Panc1 (cell line): ENCODE measurements at regions not wholly inside any gene's neighbourhood (a gene's known extent, or its start where the extent isn't known, plus 50 kb on each side); places are given as distances from the start of the nearest gene placed in this dataset.
"Not testable (repeated sequence)": the region's sequence is repeated elsewhere in the genome, so short reads cannot be mapped to it uniquely, and the experiment has no call there.

ENCODE experiments used
- ATAC-seq: fragments of 200-7000 bp; cut with Tn5 transposase; 2 replicates; pipeline ENCODE4 v1.9.1; 2020; ENCODE audit warnings: mild to moderate bottlenecking, moderate library complexity
- BruUV-seq: library from RNA; stranded (reverse); fragments of 400-500 nt; replicated peaks from 2 replicates; lab custom pipeline; 2021; lab: Mats Ljungman, UMichigan
- CTCF ChIA-PET: fragments of 300-600 bp; sonication (Branson Sonifier 250); formaldehyde crosslinking; loops from one replicate; lab custom pipeline; 2022; ENCODE audit warnings: antibody characterized with exemption; lab: Charles Lee
- POLR2A ChIA-PET: fragments of 300-600 bp; sonication (Branson Sonifier 250); formaldehyde crosslinking; loops from one replicate; lab custom pipeline; 2022; ENCODE audit warnings: antibody characterized with exemption; lab: Charles Lee
- DNase-seq: peaks from one replicate; pipeline ENCODE4 v3.0.0-alpha.2; 2010; ENCODE audit warnings: low read depth, low spot score
- H3K27ac ChIP-seq: 2 replicates; pipeline ENCODE4 v1.5.1; 2011; ENCODE audit warnings: mild to moderate bottlenecking, low read length, inconsistent platforms
- H3K27me3 ChIP-seq: fragments of 200-500 bp; sonication (Bioruptor generic); 2 replicates; pipeline ENCODE4 v1.6.0; 2014; ENCODE audit warnings: low read length, inconsistent platforms; ENCODE audit not compliant: control insufficient read depth, insufficient read depth
- H3K36me3 ChIP-seq: fragments of 200-500 bp; sonication (Bioruptor generic); 2 replicates; pipeline ENCODE4 v1.5.1; 2014; ENCODE audit warnings: inconsistent platforms, mild to moderate bottlenecking, low read length, moderate library complexity; ENCODE audit not compliant: control insufficient read depth, insufficient read depth
- H3K4me1 ChIP-seq: 2 replicates; pipeline ENCODE4 v1.5.1; 2011; ENCODE audit warnings: inconsistent platforms, mild to moderate bottlenecking, low read length, moderate library complexity; ENCODE audit not compliant: control insufficient read depth, insufficient read depth
- H3K4me3 ChIP-seq, 2 experiments: 2 replicates each; pipeline ENCODE4 v1.5.1; 2011 to 2012; ENCODE audit warnings: low read depth in 2 of 2, low read length in 2 of 2, mild to moderate bottlenecking in 2 of 2, inconsistent platforms in 1 of 2, moderate library complexity in 1 of 2
- H3K9me3 ChIP-seq: fragments of 200-500 bp; sonication (Bioruptor generic); 2 replicates; pipeline ENCODE4 v1.5.1; 2014; ENCODE audit warnings: low read depth, mild to moderate bottlenecking, inconsistent platforms, low read length, moderate library complexity; ENCODE audit not compliant: control insufficient read depth, insufficient read depth
- CTCF ChIP-seq: fragments of 450-650 bp; IDR thresholded peaks from 2 replicates; pipeline ENCODE4 v1.5.1; 2017; ENCODE audit warnings: mild to moderate bottlenecking
- POLR2AphosphoS5 ChIP-seq: IDR thresholded peaks from 2 replicates; pipeline ENCODE4 v1.6.1; 2012; ENCODE audit warnings: mild to moderate bottlenecking, low read depth, low read length, moderate library complexity
- SIN3A ChIP-seq: IDR thresholded peaks from 2 replicates; pipeline ENCODE4 v1.6.1; 2012; ENCODE audit warnings: low read depth, mild to moderate bottlenecking, low read length, moderate library complexity, borderline replicate concordance; ENCODE audit not compliant: insufficient read depth
- TCF7L2 ChIP-seq: IDR thresholded peaks from 2 replicates; pipeline ENCODE4 v1.6.1; 2011; ENCODE audit warnings: mild to moderate bottlenecking, low read depth, low read length, inconsistent platforms
- in situ Hi-C: cut with HindIII; loops from 2 replicates; pipeline ENCODE4 v1.10.0; 2016; ENCODE audit warnings: low sequenced_read_pairs, low pct_unique_long_range_greater_than_20kb
- intact Hi-C: fragments of 100-400 bp; cut with micrococcal nuclease; formaldehyde crosslinking; loops from one replicate; pipeline ENCODE4 v1.10.0; 2022; ENCODE audit not compliant: unreplicated experiment
- TF ChIP-seq, protein P1 (sequence below), 2 experiments: IDR thresholded peaks; 2 replicates each; pipeline ENCODE4 v1.6.1; 2011 to 2012; ENCODE audit warnings: low read depth in 2 of 2, control low read depth in 1 of 2, low read length in 1 of 2, mild to moderate bottlenecking in 1 of 2, moderate library complexity in 1 of 2; ENCODE audit not compliant: insufficient read depth in 1 of 2

DNA sequence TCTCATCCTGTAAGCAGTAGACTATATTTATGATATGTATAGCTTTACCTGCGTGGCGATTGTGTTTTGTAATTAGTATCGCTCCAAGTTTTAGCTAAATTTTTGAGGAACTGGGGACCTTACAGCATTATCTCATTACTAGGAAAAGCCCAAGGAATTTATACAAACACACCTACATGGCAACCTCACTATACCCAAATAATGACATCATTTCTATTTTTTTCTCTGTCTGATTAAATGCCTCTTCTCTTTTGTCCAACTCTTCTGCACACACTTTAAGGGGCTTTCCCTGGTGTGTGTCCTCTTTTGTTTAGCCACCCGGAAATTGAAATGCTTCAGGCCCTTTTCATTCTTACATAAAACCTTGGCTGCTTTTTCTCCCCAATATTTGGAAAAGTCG, 82.9 kb upstream of the EXOC2 start:
- in situ Hi-C loops (no loop called here), intact Hi-C loops (no loop called here)
- ChIA-PET POLR2A (no interaction called here), CTCF (no interaction called here)
- Histone ChIP-seq H3K4me3 (no peak overlapping the region), H3K36me3 (no peaks in the 10 kb centered on the region), H3K27ac (no peak overlapping the region), H3K4me1 (no peaks in the 10 kb centered on the region), H3K27me3 (no peaks in the 10 kb centered on the region; the same call in 1 of the 2 replicates), H3K9me3 (no peaks in the 10 kb centered on the region)
- DNase-seq (no peak), ATAC-seq (no peak)
- TF ChIP-seq, protein P1, sequence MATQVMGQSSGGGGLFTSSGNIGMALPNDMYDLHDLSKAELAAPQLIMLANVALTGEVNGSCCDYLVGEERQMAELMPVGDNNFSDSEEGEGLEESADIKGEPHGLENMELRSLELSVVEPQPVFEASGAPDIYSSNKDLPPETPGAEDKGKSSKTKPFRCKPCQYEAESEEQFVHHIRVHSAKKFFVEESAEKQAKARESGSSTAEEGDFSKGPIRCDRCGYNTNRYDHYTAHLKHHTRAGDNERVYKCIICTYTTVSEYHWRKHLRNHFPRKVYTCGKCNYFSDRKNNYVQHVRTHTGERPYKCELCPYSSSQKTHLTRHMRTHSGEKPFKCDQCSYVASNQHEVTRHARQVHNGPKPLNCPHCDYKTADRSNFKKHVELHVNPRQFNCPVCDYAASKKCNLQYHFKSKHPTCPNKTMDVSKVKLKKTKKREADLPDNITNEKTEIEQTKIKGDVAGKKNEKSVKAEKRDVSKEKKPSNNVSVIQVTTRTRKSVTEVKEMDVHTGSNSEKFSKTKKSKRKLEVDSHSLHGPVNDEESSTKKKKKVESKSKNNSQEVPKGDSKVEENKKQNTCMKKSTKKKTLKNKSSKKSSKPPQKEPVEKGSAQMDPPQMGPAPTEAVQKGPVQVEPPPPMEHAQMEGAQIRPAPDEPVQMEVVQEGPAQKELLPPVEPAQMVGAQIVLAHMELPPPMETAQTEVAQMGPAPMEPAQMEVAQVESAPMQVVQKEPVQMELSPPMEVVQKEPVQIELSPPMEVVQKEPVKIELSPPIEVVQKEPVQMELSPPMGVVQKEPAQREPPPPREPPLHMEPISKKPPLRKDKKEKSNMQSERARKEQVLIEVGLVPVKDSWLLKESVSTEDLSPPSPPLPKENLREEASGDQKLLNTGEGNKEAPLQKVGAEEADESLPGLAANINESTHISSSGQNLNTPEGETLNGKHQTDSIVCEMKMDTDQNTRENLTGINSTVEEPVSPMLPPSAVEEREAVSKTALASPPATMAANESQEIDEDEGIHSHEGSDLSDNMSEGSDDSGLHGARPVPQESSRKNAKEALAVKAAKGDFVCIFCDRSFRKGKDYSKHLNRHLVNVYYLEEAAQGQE (IDR thresholded peaks at IDR 0.05; ENCODE audit: insufficient read depth in 1 of 2, low read depth in 2 of 2, low read length in 1 of 2) = no peak
- TF ChIP-seq CTCF (no peak), TCF7L2 (no peak), SIN3A (no peak), POLR2AphosphoS5 (no peak)
- BruUV-seq = no TSS peak

- H3K9me3 ChIP-seq, H3K4me1 ChIP-seq, H3K27ac ChIP-seq, DNase-seq, H3K4me3 ChIP-seq, POLR2A ChIA-PET, intact Hi-C loops, CTCF ChIA-PET, BruUV-seq, H3K36me3 ChIP-seq, in situ Hi-C loops, H3K27me3 ChIP-seq, ATAC-seq: not testable (repeated sequence)
These were observed 78.7 kb upstream of the EXOC2 start for GRCh38 chr6:771683-772082.

DNA sequence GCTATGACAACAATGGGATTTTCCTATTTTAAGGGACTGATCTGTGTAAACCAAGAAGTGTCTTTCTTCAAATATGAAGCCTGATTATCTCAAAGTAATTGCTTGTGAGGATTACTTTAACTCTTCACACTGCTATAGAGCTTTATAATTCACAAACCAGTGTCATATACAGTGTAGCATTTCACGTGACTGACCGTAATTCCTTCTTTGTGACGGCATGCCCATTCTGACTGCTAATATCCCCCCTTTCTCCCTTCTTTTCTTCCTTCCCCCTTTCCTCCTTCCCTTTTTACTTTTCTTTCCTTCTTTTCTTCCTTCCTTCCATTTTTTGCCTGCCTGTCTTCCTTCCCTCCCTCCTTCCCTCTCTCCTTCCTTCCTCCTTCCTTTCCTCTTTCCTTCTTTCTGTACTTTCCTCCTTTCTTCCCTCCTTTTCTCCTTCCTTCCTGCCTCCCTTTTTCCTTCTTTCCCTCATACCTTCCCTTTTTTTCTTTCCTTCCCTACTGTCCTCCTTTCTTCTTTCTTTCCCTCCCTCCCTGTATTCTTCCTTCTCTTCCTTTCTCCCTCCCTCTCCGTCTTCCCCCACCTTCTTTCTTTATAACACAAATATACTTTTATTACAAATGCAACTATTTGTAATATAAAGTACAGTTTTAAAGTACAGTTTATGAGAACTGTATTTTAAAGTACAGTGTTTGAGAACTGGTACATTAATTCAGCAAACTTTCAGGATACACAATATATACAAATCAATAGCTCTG, 75.0 kb upstream of the EXOC2 start:
- no peaks in the 10 kb centered on the region for H3K36me3 ChIP-seq
- no peak for TF ChIP-seq TCF7L2
- TF ChIP-seq, protein P1 (IDR thresholded peaks at IDR 0.05; ENCODE audit: insufficient read depth in 1 of 2, low read depth in 2 of 2, low read length in 1 of 2) = no peak
- TF ChIP-seq SIN3A = no peak
- no peak for TF ChIP-seq POLR2AphosphoS5
- TF ChIP-seq CTCF = no peak
- DNase-seq = no peak
- H3K27me3 ChIP-seq = peaks cover 14% of the 10 kb centered on the region
- no peak overlapping the region for H3K27ac ChIP-seq
- ATAC-seq = no peak
- in situ Hi-C loops = no loop called here
- H3K4me1 ChIP-seq = 0 out of 2 replicates have a peak, but pooled peaks cover 7% of the 10 kb centered on the region
- ChIA-PET CTCF (interaction anchor here (0.7 kb wide), 1 partner anchor 771 kb away, joined by 10 read pairs; no protein-coding TSS in a partner anchor), POLR2A (no interaction called here)
- BruUV-seq = no TSS peak
- H3K9me3 ChIP-seq = no peaks in the 10 kb centered on the region
- intact Hi-C loops = no loop called here
- no peak overlapping the region for H3K4me3 ChIP-seq
